Transverse colon (tissue), 3 donors: ENCODE measurements at regions not wholly inside any gene's neighbourhood (a gene's known extent, or its start where the extent isn't known, plus 50 kb on each side); places are given as distances from the start of the nearest gene placed in this dataset.

Experiments
- POLR2A ChIP-seq: fragments of 450-650 bp; IDR thresholded peaks from one replicate; pipeline ENCODE4 v1.6.1; 2016; ENCODE audit warnings: antibody characterized with exemption, mild to moderate bottlenecking, moderate library complexity
- TF ChIP-seq, protein P1 (sequence below), 5 experiments: fragments of 200-600 bp in 3 of 5; fragments of 450-650 bp in 2 of 5; sonication (generic) in 3 of 5; IDR thresholded peaks; 1 replicate in 2 of 5; 2 replicates in 3 of 5; pipeline ENCODE4 v1.5.1; 2016 to 2017; ENCODE audit warnings: antibody characterized with exemption in 5 of 5, inconsistent platforms in 3 of 5, mild to moderate bottlenecking in 2 of 5, moderate library complexity in 1 of 5

DNA sequence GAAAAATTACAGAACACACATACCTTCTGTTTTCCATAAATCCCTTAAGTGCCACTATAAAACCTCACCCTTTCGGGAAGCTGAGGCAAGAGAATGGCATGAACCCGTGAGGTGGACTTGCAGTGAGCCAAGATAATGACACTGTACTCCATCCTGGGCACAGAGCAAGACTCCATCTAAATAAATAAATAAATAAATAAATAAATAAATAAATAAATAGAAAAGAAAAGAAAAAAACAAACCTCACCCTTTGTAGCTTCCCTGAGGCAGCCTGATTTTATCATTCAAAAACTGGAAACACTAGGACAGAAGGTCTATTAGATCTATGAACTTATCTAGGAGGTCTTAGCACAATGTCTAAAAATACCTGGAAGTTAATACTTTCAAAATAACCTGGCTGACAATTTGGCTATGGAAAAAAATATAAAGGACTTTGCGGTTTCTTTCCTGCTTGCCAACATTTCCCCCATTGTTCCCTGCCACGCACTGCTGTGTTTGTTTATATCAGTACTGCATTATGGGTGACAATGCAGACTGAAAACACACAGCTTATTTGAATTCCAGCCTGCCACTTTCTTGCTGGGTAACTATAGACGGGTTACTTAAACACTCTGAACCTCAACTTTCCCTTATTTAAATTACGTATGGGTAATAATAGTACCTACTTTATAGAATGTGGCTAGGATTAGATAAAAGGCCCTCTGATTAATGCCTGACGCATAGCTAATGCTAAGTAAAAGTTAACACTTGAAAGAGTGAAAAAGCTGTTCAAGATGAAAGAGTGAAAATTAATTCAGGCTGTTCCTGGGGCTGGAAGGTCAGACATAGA lies 313.0 kb downstream of the RDH14 start:
- TF ChIP-seq, protein P1, sequence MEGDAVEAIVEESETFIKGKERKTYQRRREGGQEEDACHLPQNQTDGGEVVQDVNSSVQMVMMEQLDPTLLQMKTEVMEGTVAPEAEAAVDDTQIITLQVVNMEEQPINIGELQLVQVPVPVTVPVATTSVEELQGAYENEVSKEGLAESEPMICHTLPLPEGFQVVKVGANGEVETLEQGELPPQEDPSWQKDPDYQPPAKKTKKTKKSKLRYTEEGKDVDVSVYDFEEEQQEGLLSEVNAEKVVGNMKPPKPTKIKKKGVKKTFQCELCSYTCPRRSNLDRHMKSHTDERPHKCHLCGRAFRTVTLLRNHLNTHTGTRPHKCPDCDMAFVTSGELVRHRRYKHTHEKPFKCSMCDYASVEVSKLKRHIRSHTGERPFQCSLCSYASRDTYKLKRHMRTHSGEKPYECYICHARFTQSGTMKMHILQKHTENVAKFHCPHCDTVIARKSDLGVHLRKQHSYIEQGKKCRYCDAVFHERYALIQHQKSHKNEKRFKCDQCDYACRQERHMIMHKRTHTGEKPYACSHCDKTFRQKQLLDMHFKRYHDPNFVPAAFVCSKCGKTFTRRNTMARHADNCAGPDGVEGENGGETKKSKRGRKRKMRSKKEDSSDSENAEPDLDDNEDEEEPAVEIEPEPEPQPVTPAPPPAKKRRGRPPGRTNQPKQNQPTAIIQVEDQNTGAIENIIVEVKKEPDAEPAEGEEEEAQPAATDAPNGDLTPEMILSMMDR (IDR thresholded peaks at IDR 0.05) = no peak
- no peak for TF ChIP-seq POLR2A
